Sigmoid colon (tissue), 6 donors: ENCODE measurements at regions not wholly inside any gene's neighbourhood (a gene's known extent, or its start where the extent isn't known, plus 50 kb on each side); places are given as distances from the start of the nearest gene placed in this dataset.
A peak's percentile ranks its signal among the peaks of the same experiment; 100 is the strongest.

Experiments
- DNase-seq: peaks from one replicate; pipeline ENCODE4 v3.0.0-alpha.2; 2019
- H3K27ac ChIP-seq, 4 donors: fragments of 200-600 bp; sonication (generic); one replicate each; pipeline ENCODE4 v1.5.1; 2016 to 2019; ENCODE audit warnings: mild to moderate bottlenecking in 1 of 4
- H3K27me3 ChIP-seq, 3 donors: fragments of 200-600 bp; sonication (generic); one replicate each; pipeline ENCODE4 v1.5.1; 2019; ENCODE audit warnings: mild to moderate bottlenecking in 1 of 3
- H3K36me3 ChIP-seq, 4 donors: fragments of 200-600 bp; sonication (generic); one replicate each; pipeline ENCODE4 v1.5.1; 2016 to 2019
- H3K4me1 ChIP-seq, 4 donors: fragments of 200-600 bp; sonication (generic); one replicate each; pipeline ENCODE4 v1.5.1; 2017 to 2019
- H3K4me3 ChIP-seq, 4 donors: fragments of 200-600 bp; sonication (generic); one replicate each; pipeline ENCODE4 v1.5.1; 2017 to 2019; ENCODE audit warnings: mild to moderate bottlenecking in 2 of 4, moderate library complexity in 1 of 4
- H3K9me3 ChIP-seq, 4 donors: fragments of 200-600 bp in 3 of 4; sonication (generic) in 3 of 4; one replicate each; pipeline versions ENCODE4 v1.5.1 to v1.6.1; 2013 to 2019
- EP300 ChIP-seq, 4 donors: sonication (generic); formaldehyde crosslinking; IDR thresholded peaks; one replicate each; pipeline ENCODE4 v1.6.1; 2017; ENCODE audit warnings: antibody characterized with exemption in 4 of 4
- POLR2A ChIP-seq, 2 donors: fragments of 450-650 bp; IDR thresholded peaks; one replicate each; pipeline ENCODE4 v1.6.1; 2016; ENCODE audit warnings: antibody characterized with exemption in 2 of 2, mild to moderate bottlenecking in 2 of 2, moderate library complexity in 2 of 2
- POLR2AphosphoS5 ChIP-seq, 4 donors: sonication (generic); formaldehyde crosslinking; IDR thresholded peaks; one replicate each; pipeline ENCODE4 v1.6.1; 2017; ENCODE audit warnings: antibody characterized with exemption in 4 of 4
- WGBS, 2 donors: extraction: QIAGEN DNeasy Blood & Tissue Kit; methylation state at CpG; one replicate each; pipeline ENCODE4 v1.1.7; 2013; 5-methylcytosine and 5-hydroxymethylcytosine counted together
- intact Hi-C: fragments of 100-400 bp; cut with DNase I; formaldehyde crosslinking; loops from one replicate; pipeline ENCODE4 v1.15.1; 2023
- TF ChIP-seq, protein P1 (sequence below), 4 experiments: fragments of 450-650 bp in 3 of 4; fragments of 200-600 bp in 1 of 4; IDR thresholded peaks; one replicate each; pipeline ENCODE4 v1.5.1; 2016 to 2019; ENCODE audit warnings: antibody characterized with exemption in 4 of 4, mild to moderate bottlenecking in 3 of 4, moderate library complexity in 2 of 4
- donor health status: healthy with polysubstance abuse.
- donor health status: healthy.

DNA sequence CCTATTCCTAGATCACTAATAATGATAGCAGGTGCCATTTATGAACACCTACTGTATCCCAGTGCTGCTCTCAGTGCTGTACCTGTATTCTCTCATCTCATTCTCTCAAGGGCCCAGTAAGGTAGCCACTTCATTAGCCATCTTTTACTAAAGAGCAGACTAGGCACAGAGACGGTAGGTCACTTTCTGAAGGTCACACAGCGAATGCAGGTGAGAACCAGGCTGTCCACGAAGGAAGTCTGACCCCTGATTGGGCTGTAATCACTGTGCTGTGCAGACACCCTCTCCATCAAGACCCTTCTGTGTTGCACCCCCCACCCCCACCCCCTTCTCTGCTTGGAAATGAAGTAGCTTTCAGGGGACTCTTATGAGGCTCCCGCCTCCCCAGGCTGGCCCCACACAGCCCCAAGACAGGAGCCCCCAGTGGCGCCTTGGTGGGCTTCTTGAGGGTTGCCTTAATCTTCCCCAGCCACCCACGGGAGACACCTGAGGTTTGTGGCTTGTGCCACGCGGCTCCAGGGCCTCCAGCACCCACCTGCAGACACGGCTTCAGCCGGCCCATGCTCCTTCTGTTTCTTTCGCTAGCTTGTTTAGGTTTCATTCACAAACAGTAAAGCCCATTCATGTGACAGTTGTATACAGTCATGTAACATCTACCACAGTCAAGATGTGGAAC, 81.7 kb upstream of the FAM20C start:
- no peaks in the 10 kb centered on the region for H3K9me3 ChIP-seq
- 83 to 88% methylated on average over 11 of the region's 11 CpGs for WGBS, 2 donors
- no peak for DNase-seq
- H3K4me1 ChIP-seq: peaks cover 0 to 7% (median 3%) of the 10 kb centered on the region in 4 donors
- H3K36me3 ChIP-seq: no peaks in the 10 kb centered on the region
- no peak overlapping the region for H3K27ac ChIP-seq
- H3K4me3 ChIP-seq: no peak overlapping the region
- H3K27me3 ChIP-seq: no peaks in the 10 kb centered on the region
- TF ChIP-seq, protein P1, sequence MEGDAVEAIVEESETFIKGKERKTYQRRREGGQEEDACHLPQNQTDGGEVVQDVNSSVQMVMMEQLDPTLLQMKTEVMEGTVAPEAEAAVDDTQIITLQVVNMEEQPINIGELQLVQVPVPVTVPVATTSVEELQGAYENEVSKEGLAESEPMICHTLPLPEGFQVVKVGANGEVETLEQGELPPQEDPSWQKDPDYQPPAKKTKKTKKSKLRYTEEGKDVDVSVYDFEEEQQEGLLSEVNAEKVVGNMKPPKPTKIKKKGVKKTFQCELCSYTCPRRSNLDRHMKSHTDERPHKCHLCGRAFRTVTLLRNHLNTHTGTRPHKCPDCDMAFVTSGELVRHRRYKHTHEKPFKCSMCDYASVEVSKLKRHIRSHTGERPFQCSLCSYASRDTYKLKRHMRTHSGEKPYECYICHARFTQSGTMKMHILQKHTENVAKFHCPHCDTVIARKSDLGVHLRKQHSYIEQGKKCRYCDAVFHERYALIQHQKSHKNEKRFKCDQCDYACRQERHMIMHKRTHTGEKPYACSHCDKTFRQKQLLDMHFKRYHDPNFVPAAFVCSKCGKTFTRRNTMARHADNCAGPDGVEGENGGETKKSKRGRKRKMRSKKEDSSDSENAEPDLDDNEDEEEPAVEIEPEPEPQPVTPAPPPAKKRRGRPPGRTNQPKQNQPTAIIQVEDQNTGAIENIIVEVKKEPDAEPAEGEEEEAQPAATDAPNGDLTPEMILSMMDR (IDR thresholded peaks at IDR 0.05): no peak
- no peak for TF ChIP-seq POLR2A (IDR thresholded peaks at IDR 0.05)
- TF ChIP-seq POLR2AphosphoS5 (IDR thresholded peaks at IDR 0.05): no peak
- TF ChIP-seq EP300 (IDR thresholded peaks at IDR 0.05): no peak
- intact Hi-C loops: no loop called here

DNA sequence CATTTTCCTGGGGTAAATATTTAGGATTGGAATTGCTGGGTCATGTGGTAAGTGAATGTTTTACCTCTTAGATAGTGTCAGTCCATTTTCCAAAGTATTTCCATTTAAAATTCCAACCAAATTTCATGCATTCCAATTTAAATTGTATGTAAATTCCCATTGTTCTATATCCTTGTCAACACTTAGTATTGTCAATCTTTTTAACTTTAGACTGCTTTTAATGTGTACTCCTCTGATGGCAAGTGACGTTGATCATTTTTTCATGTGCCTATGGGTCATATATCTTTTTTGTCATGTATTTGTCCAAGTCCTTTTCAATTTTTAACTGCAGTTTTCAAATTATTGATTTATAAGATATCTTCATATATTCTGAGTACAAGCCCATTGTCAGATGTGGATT, 80.8 kb upstream of the FAM20C start:
- no peak overlapping the region for H3K27ac ChIP-seq
- intact Hi-C loops: no loop called here
- H3K4me3 ChIP-seq: no peak overlapping the region
- TF ChIP-seq POLR2AphosphoS5 (IDR thresholded peaks at IDR 0.05): no peak
- TF ChIP-seq EP300 (IDR thresholded peaks at IDR 0.05): no peak
- H3K4me1 ChIP-seq: peaks cover 0 to 15% (median 10%) of the 10 kb centered on the region in 4 donors
- no peaks in the 10 kb centered on the region for H3K36me3 ChIP-seq
- WGBS, 2 donors: 89 to 91% methylated on average over 1 of the region's 1 CpG
- no peaks in the 10 kb centered on the region for H3K27me3 ChIP-seq
- no peaks in the 10 kb centered on the region for H3K9me3 ChIP-seq
- no peak for DNase-seq

DNA sequence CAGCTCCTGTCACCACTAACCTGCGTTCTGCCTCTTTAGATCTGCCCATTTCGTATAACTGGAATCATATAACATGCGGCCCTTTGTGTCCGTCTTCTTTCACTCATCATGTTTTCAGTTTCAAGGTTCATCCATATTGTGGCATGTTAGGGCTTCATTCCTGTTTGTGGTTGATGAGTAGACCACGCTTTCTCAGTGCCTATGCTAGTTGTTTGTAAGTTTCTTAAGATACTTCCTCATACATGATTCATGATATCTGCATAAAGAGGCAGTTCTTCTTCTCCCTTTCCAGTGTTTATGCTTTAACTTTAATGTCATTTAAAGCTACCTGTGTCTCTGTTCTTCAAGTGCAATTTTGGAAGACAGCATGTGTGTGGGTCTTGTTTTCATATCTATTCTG, 79.5 kb upstream of the FAM20C start:
- WGBS, 2 donors: 76 to 87% methylated on average over 5 of the region's 5 CpGs
- Histone ChIP-seq H3K36me3 (no peaks in the 10 kb centered on the region), H3K27ac (no peak overlapping the region), H3K4me1 (peaks cover 0 to 16% (median 10%) of the 10 kb centered on the region in 4 donors), H3K9me3 (no peaks in the 10 kb centered on the region), H3K4me3 (no peak overlapping the region), H3K27me3 (no peaks in the 10 kb centered on the region)
- DNase-seq: no peak
- intact Hi-C loops: no loop called here
- TF ChIP-seq POLR2A (IDR thresholded peaks at IDR 0.05): no peak
- no peak for TF ChIP-seq EP300 (IDR thresholded peaks at IDR 0.05)
- TF ChIP-seq, protein P1 (IDR thresholded peaks at IDR 0.05): no peak

DNA sequence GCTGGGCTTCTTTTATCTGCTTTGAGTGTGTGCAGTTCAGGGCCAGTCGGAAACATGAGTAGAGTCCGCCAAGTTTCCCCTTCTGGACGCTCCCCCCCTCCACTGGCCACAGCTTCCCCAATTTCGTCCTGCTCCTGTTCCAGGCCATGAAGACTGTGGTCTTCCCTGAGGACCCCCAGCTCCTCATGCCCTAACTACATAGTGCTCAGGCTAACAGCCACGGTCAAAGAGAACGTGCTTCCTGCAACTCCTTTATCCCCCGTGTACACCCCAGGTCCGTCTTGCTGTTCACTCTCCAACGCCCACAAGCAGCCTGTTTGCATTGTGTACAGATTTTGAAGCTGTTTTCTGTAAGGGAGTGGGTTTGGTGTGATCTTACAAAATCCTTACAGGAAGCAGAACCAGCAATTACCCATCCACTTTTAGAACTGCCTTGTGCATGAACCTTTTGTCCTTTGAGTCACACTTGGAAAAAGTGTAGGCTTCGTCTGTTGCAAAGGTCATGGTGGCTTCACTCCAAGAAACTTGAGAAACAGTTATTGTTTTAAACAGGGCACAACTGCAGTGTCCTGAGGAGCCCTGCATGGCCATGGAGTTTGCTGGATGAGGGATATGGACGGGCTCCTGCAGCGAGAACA, 77.0 kb upstream of the FAM20C start:
- H3K4me1 ChIP-seq: peaks cover 0 to 16% (median 10%) of the 10 kb centered on the region in 4 donors
- H3K36me3 ChIP-seq: no peaks in the 10 kb centered on the region
- WGBS, 2 donors: 67 to 77% methylated on average over 12 of the region's 12 CpGs
- no peaks in the 10 kb centered on the region for H3K9me3 ChIP-seq
- intact Hi-C loops: no loop called here
- H3K27ac ChIP-seq: peak overlapping the region; percentile 31 to 64 (median 60)
- H3K4me3 ChIP-seq: no peak overlapping the region
- peak; percentile 66 for DNase-seq
- no peak for TF ChIP-seq EP300 (IDR thresholded peaks at IDR 0.05)
- TF ChIP-seq POLR2AphosphoS5 (IDR thresholded peaks at IDR 0.05): peak in 3 of 4 donors; percentile 8 to 59 (median 52)
- no peaks in the 10 kb centered on the region for H3K27me3 ChIP-seq

DNA sequence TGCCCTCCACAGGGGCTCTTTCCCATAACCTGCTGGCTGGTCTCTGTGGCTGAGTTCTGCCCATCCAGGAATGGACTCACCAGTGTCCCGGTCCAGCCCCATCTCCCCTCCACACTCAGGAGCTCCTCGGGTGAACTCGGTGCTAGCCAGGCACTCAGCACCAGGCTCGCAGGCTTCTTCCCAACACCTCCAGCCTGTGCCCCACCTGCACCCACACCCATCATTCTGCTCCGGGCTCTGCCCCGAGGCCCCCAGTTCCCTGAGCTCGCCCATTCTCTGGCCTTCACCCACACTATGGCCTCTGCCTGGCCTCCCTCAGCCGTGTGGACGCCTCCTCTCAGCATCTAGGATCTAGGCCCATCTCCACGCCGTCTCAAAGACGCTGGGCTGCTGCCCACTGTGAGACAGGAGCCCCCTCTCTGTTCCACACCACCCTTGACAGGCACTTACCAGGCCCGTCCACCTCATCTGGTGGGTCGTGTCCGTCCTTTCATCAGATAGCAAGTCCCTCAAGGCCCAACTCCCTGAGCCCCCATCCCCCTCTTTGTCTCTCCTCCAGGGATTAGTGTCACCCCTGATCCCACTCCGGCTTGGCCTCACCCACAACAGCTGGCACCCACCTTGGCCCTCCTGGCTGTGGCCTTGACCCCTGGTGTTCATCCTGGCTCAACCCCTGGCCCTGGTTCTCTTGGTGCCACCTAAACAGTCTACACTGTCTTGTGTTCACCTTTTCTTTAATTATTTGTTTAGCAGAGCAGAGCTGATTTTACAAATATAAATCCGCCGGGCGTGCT, 76.0 kb upstream of the FAM20C start:
- 90 to 92% methylated on average over 19 of the region's 19 CpGs for WGBS, 2 donors
- TF ChIP-seq POLR2AphosphoS5 (IDR thresholded peaks at IDR 0.05) (no peak), POLR2A (IDR thresholded peaks at IDR 0.05) (no peak), EP300 (IDR thresholded peaks at IDR 0.05) (no peak)
- TF ChIP-seq, protein P1 (IDR thresholded peaks at IDR 0.05): no peak

More for the DNA sequence above, 76.0 kb upstream of the FAM20C start:
- intact Hi-C loops: no loop called here
- no peak overlapping the region for H3K4me3 ChIP-seq
- peak overlapping the region; percentile 8 to 64 (median 50) for H3K27ac ChIP-seq
- peak; percentile 62 for DNase-seq
- H3K36me3 ChIP-seq: no peaks in the 10 kb centered on the region
- no peaks in the 10 kb centered on the region for H3K9me3 ChIP-seq
- H3K27me3 ChIP-seq: no peaks in the 10 kb centered on the region
- peaks cover 0 to 16% (median 10%) of the 10 kb centered on the region in 4 donors for H3K4me1 ChIP-seq
